Type B pancreatic cell (in vitro differentiated cells): ENCODE measurements at regions not wholly inside any gene's neighbourhood (a gene's known extent, or its start where the extent isn't known, plus 50 kb on each side); places are given as distances from the start of the nearest gene placed in this dataset.

ENCODE experiments used
- DNase-seq: peaks from one replicate; pipeline ENCODE4 v3.0.0; 2021; ENCODE audit warnings: mixed read lengths; ENCODE audit not compliant: unreplicated experiment; ENCODE audit errors: extremely low spot score
- H3K27ac Mint-ChIP-seq: 2 replicates; pipeline ENCODE4 v1.8.0; 2021; ENCODE audit warnings: mild to moderate bottlenecking, mixed read lengths
- H3K27me3 Mint-ChIP-seq: 2 replicates; pipeline ENCODE4 v1.8.0; 2021; ENCODE audit warnings: mixed read lengths
- H3K36me3 Mint-ChIP-seq: 2 replicates; pipeline ENCODE4 v1.8.0; 2021; ENCODE audit warnings: mixed read lengths
- H3K4me1 Mint-ChIP-seq: one replicate; pipeline ENCODE4 v1.8.0; 2021; ENCODE audit warnings: mixed read lengths; ENCODE audit not compliant: unreplicated experiment
- H3K4me3 Mint-ChIP-seq: 2 replicates; pipeline ENCODE4 v1.8.0; 2021; ENCODE audit warnings: mild to moderate bottlenecking, mixed read lengths
- H3K9me3 Mint-ChIP-seq: 2 replicates; pipeline ENCODE4 v1.8.0; 2021; ENCODE audit warnings: mixed read lengths
- CTCF ChIP-seq: fragments of 200-600 bp; sonication (generic); conservative IDR thresholded peaks from 2 replicates; pipeline ENCODE4 v1.5.0; 2021; ENCODE audit warnings: antibody characterized with exemption, mild to moderate bottlenecking

GRCh38 chr12:86724716-86725115 lies 468.5 kb upstream of the MGAT4C start:
- DNase-seq, result no peak

GRCh38 chr12:86723326-86723725 lies 467.1 kb upstream of the MGAT4C start:
- TF ChIP-seq CTCF, result no peak
- peaks cover 7% of the 10 kb centered on the region for H3K36me3 Mint-ChIP-seq
- H3K9me3 Mint-ChIP-seq, result peaks cover 5% of the 10 kb centered on the region
- DNase-seq, result no peak
- no peak overlapping the region for H3K4me3 Mint-ChIP-seq
- H3K27ac Mint-ChIP-seq, result no peak overlapping the region
- H3K27me3 Mint-ChIP-seq, result peaks cover 6% of the 10 kb centered on the region
- H3K4me1 Mint-ChIP-seq, result peaks cover 8% of the 10 kb centered on the region

More at GRCh38 chr12:86724716-86725115, 468.5 kb upstream of the MGAT4C start:
- peaks cover 3% of the 10 kb centered on the region for H3K27me3 Mint-ChIP-seq
- no peak for TF ChIP-seq CTCF
- H3K36me3 Mint-ChIP-seq, result peaks cover 7% of the 10 kb centered on the region
- H3K4me1 Mint-ChIP-seq, result peaks cover 10% of the 10 kb centered on the region
- H3K27ac Mint-ChIP-seq, result no peak overlapping the region
- H3K4me3 Mint-ChIP-seq, result no peak overlapping the region
- peaks cover 5% of the 10 kb centered on the region for H3K9me3 Mint-ChIP-seq

GRCh38 chr12:86721713-86722397 lies 465.7 kb upstream of the MGAT4C start:
- H3K9me3 Mint-ChIP-seq, result peaks cover 5% of the 10 kb centered on the region
- DNase-seq, result no peak
- no peak overlapping the region for H3K27ac Mint-ChIP-seq
- H3K36me3 Mint-ChIP-seq, result peaks cover 7% of the 10 kb centered on the region
- peaks cover 6% of the 10 kb centered on the region for H3K27me3 Mint-ChIP-seq
- no peak overlapping the region for H3K4me3 Mint-ChIP-seq
- H3K4me1 Mint-ChIP-seq, result peaks cover 8% of the 10 kb centered on the region
- no peak for TF ChIP-seq CTCF

DNA sequence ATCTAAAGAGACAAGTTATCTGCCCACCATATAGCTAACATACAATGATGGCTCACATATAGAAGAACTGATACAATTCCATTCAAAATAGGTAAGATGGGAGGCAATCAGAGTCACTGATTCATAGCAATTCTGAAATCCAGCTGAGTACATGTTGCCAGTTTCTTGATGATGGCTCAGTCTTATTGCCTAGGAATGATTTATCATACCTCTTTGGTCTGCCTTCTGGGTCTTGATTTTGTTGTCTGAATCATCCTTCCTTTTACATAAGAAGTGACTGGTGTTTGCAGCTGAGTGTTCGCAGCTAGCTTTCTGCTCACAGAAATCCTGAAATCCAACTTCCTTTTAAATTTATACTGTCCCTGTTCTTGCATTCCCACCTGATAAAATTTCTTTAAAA lies 463.2 kb upstream of the MGAT4C start:
- peaks cover 5% of the 10 kb centered on the region for H3K9me3 Mint-ChIP-seq
- no peak for TF ChIP-seq CTCF
- peaks cover 8% of the 10 kb centered on the region for H3K4me1 Mint-ChIP-seq
- H3K4me3 Mint-ChIP-seq, result no peak overlapping the region
- H3K36me3 Mint-ChIP-seq, result peaks cover 3% of the 10 kb centered on the region
- no peak for DNase-seq
- no peak overlapping the region for H3K27ac Mint-ChIP-seq
- H3K27me3 Mint-ChIP-seq, result peaks cover 6% of the 10 kb centered on the region

DNA sequence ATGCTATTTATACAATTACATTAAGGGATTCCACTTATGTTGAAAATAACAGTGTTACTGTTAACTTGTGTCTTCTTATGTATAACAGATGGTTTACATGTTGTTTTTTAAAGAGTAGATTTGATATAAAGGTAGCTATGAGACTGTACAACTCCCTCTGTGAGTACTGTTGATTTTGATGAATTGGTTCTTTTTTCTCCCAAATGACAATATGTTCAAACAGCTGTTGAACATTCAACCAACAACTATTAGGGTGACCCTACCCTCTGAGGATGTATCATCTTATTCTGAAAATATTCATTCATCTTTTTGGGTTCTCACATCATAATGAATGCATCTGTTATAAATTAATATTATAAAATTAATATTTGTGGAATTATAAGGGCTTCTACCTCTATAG lies 456.9 kb upstream of the MGAT4C start:
- H3K27ac Mint-ChIP-seq, result no peak overlapping the region
- no peaks in the 10 kb centered on the region for H3K4me1 Mint-ChIP-seq
- TF ChIP-seq CTCF, result no peak
- peaks cover 8% of the 10 kb centered on the region for H3K9me3 Mint-ChIP-seq
- H3K27me3 Mint-ChIP-seq, result no peaks in the 10 kb centered on the region
- no peak overlapping the region for H3K4me3 Mint-ChIP-seq
- DNase-seq, result no peak
- no peaks in the 10 kb centered on the region for H3K36me3 Mint-ChIP-seq

DNA sequence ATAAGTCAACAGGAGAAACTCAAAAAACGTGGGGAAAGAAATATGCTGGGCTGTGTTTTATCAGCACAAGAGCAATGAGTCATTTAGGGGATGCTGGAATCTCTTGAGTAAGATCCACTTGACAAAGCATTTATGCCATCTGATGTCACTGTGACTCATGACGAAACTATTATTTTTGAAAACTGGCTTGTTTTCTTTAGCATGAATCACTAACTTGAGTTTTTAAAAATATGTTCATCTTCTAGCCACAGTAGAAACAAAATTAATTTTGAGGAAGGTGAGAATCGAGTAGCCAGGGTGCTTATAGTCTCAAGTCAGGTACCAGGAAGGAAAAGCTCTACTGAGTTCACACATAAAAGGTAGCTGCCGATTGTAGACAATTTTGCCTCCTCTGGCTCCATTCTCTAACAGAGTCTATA lies 456.2 kb upstream of the MGAT4C start:
- H3K4me1 Mint-ChIP-seq, result no peaks in the 10 kb centered on the region
- H3K36me3 Mint-ChIP-seq, result no peaks in the 10 kb centered on the region
- no peaks in the 10 kb centered on the region for H3K27me3 Mint-ChIP-seq
- no peak for DNase-seq
- no peak for TF ChIP-seq CTCF
- peak overlapping the region; percentile 72 for H3K27ac Mint-ChIP-seq
- H3K4me3 Mint-ChIP-seq, result no peak overlapping the region
- peaks cover 8% of the 10 kb centered on the region for H3K9me3 Mint-ChIP-seq
